ENCODE measurements at regions not wholly inside any gene's neighbourhood (a gene's known extent, or its start where the extent isn't known, plus 50 kb on each side); places are given as distances from the start of the nearest gene placed in this dataset.

DNA sequence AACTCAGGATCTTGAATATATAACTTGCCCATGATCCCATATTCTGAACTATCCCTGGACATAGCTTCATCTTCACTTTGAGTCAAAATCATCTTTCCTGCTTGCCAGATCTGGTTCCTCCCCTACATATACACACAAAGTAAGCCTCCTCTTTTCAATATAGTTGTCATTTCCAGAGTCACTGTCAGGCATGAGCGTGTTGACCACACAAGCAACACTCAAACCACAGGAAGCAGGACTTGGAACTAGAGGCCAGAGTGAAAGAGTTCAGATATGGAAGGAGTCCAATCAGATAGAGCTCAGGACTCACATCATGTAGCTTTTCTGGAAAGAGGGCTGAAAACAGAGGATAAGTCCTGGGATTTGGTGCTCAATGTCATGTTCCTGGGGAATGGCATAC lies 1140.6 kb downstream of the BCL11B start:
- TF ChIP-seq, protein P1, sequence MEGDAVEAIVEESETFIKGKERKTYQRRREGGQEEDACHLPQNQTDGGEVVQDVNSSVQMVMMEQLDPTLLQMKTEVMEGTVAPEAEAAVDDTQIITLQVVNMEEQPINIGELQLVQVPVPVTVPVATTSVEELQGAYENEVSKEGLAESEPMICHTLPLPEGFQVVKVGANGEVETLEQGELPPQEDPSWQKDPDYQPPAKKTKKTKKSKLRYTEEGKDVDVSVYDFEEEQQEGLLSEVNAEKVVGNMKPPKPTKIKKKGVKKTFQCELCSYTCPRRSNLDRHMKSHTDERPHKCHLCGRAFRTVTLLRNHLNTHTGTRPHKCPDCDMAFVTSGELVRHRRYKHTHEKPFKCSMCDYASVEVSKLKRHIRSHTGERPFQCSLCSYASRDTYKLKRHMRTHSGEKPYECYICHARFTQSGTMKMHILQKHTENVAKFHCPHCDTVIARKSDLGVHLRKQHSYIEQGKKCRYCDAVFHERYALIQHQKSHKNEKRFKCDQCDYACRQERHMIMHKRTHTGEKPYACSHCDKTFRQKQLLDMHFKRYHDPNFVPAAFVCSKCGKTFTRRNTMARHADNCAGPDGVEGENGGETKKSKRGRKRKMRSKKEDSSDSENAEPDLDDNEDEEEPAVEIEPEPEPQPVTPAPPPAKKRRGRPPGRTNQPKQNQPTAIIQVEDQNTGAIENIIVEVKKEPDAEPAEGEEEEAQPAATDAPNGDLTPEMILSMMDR (IDR thresholded peaks at IDR 0.05; ENCODE audit: insufficient read depth, low read length): no peak
- TF ChIP-seq POLR2AphosphoS5 (IDR thresholded peaks at IDR 0.05; ENCODE audit: low read depth): no peak
